Transverse colon (tissue), 3 donors: ENCODE measurements at regions not wholly inside any gene's neighbourhood (a gene's known extent, or its start where the extent isn't known, plus 50 kb on each side); places are given as distances from the start of the nearest gene placed in this dataset.

Experiments used
- CTCF ChIP-seq, 5 experiments: fragments of 200-600 bp in 3 of 5; fragments of 450-650 bp in 2 of 5; sonication (generic) in 3 of 5; IDR thresholded peaks; 1 replicate in 2 of 5; 2 replicates in 3 of 5; pipeline ENCODE4 v1.5.1; 2016 to 2017; ENCODE audit warnings: antibody characterized with exemption in 5 of 5, inconsistent platforms in 3 of 5, mild to moderate bottlenecking in 2 of 5, moderate library complexity in 1 of 5
- EP300 ChIP-seq: sonication (generic); formaldehyde crosslinking; IDR thresholded peaks from one replicate; pipeline ENCODE4 v1.6.1; 2017; ENCODE audit warnings: antibody characterized with exemption, low read depth
- POLR2A ChIP-seq: fragments of 450-650 bp; IDR thresholded peaks from one replicate; pipeline ENCODE4 v1.6.1; 2016; ENCODE audit warnings: antibody characterized with exemption, mild to moderate bottlenecking, moderate library complexity

GRCh38 chr12:59317598-59317997 is 278.2 kb upstream of the SLC16A7 start:
- TF ChIP-seq POLR2A (no peak), CTCF (IDR thresholded peaks at IDR 0.05) (no peak), EP300 (no peak)
